ENCODE measurements at regions not wholly inside any gene's neighbourhood (a gene's known extent, or its start where the extent isn't known, plus 50 kb on each side); places are given as distances from the start of the nearest gene placed in this dataset.

DNA sequence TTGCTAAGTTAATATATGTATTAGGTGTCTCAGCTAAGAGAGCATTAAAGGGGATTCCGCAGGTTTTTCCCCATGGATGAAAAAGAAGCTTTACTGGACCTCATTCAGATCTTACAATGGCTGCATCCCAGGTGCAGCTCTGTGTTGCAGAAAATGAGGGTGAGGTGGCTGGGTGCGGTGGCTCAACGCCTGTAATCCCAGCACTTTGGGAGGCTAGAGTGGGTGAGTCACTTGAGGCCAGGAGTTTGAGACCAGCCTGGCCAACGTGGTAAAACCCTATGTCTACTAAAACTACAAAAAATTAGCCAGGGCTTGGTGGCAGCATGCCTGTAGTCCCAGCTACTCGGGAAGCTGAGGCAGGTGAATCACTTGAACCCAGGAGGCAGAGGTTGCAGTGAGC is 58.5 kb upstream of the MORC3 start:
- TF ChIP-seq POLR2AphosphoS5 (IDR thresholded peaks at IDR 0.05), result no peak
- TF ChIP-seq EP300 (conservative IDR thresholded peaks at IDR 0.05; ENCODE audit: poor library complexity, severe bottlenecking), result no peak
- TF ChIP-seq, protein P1, sequence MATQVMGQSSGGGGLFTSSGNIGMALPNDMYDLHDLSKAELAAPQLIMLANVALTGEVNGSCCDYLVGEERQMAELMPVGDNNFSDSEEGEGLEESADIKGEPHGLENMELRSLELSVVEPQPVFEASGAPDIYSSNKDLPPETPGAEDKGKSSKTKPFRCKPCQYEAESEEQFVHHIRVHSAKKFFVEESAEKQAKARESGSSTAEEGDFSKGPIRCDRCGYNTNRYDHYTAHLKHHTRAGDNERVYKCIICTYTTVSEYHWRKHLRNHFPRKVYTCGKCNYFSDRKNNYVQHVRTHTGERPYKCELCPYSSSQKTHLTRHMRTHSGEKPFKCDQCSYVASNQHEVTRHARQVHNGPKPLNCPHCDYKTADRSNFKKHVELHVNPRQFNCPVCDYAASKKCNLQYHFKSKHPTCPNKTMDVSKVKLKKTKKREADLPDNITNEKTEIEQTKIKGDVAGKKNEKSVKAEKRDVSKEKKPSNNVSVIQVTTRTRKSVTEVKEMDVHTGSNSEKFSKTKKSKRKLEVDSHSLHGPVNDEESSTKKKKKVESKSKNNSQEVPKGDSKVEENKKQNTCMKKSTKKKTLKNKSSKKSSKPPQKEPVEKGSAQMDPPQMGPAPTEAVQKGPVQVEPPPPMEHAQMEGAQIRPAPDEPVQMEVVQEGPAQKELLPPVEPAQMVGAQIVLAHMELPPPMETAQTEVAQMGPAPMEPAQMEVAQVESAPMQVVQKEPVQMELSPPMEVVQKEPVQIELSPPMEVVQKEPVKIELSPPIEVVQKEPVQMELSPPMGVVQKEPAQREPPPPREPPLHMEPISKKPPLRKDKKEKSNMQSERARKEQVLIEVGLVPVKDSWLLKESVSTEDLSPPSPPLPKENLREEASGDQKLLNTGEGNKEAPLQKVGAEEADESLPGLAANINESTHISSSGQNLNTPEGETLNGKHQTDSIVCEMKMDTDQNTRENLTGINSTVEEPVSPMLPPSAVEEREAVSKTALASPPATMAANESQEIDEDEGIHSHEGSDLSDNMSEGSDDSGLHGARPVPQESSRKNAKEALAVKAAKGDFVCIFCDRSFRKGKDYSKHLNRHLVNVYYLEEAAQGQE (IDR thresholded peaks at IDR 0.05; ENCODE audit: borderline replicate concordance), result no peak
- TF ChIP-seq SMC3 (conservative IDR thresholded peaks at IDR 0.05; ENCODE audit: poor library complexity), result no peak
- TF ChIP-seq TAF1 (IDR thresholded peaks at IDR 0.05; ENCODE audit: low read depth), result no peak
- TF ChIP-seq RAD21 (conservative IDR thresholded peaks at IDR 0.05), result no peak
- TF ChIP-seq, protein P2, sequence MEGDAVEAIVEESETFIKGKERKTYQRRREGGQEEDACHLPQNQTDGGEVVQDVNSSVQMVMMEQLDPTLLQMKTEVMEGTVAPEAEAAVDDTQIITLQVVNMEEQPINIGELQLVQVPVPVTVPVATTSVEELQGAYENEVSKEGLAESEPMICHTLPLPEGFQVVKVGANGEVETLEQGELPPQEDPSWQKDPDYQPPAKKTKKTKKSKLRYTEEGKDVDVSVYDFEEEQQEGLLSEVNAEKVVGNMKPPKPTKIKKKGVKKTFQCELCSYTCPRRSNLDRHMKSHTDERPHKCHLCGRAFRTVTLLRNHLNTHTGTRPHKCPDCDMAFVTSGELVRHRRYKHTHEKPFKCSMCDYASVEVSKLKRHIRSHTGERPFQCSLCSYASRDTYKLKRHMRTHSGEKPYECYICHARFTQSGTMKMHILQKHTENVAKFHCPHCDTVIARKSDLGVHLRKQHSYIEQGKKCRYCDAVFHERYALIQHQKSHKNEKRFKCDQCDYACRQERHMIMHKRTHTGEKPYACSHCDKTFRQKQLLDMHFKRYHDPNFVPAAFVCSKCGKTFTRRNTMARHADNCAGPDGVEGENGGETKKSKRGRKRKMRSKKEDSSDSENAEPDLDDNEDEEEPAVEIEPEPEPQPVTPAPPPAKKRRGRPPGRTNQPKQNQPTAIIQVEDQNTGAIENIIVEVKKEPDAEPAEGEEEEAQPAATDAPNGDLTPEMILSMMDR (IDR thresholded peaks at IDR 0.05; ENCODE audit: poor library complexity, severe bottlenecking), result no peak
- no peak for TF ChIP-seq EZH2 (IDR thresholded peaks at IDR 0.05; ENCODE audit: borderline replicate concordance, insufficient read depth, low read length, poor library complexity, severe bottlenecking)
- TF ChIP-seq MXI1 (conservative IDR thresholded peaks at IDR 0.05; ENCODE audit: poor library complexity, severe bottlenecking), result no peak
- Histone ChIP-seq H2AFZ (ENCODE audit: low read depth, low read length) (no peak overlapping the region), H3K9me3 (ENCODE audit: low read length) (no peaks in the 10 kb centered on the region), H3K9me2 (ENCODE audit: insufficient read depth, low read length) (no peaks in the 10 kb centered on the region), H4K20me1 (ENCODE audit: insufficient read depth) (no peaks in the 10 kb centered on the region), H3K79me2 (replicated peaks; ENCODE audit: insufficient read depth, low read length) (no peaks in the 10 kb centered on the region), H3K36me3 (ENCODE audit: insufficient read depth, low read length) (peaks cover 12% of the 10 kb centered on the region), H3K27me3 (ENCODE audit: insufficient read depth, low read depth, low read length) (no peaks in the 10 kb centered on the region), H3K4me2 (ENCODE audit: low read length) (no peak overlapping the region), H3K4me3 (ENCODE audit: low read length) (no peak overlapping the region), H3F3A (ENCODE audit: insufficient read depth, low read length, poor library complexity, severe bottlenecking) (no peaks in the 10 kb centered on the region), H3K27ac (ENCODE audit: low read length) (no peak overlapping the region), H3K9ac (ENCODE audit: low read length) (no peak overlapping the region)

DNA sequence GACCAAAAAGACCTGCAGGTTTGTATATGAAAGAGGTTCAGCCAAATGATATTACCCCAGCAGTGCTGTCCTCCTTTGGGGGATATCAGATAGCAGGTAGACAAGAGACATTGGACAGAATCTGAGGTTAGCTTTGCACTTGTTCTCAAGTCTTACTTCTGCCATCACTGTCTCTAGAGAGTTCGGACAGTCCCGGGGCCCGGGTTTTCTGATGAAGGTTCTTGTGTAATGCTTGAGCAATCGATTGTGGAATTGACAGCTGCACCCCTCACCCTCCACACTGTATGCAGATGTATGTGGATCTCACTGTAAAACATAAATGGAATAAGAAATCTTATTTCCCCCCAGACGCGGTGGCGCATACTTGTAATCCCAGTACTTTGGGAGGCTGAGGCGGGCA is 56.2 kb upstream of the MORC3 start:
- no peaks in the 10 kb centered on the region for H3K79me2 ChIP-seq (replicated peaks; ENCODE audit: insufficient read depth, low read length)
- no peak overlapping the region for H3K9ac ChIP-seq (ENCODE audit: low read length)
- TF ChIP-seq POLR2AphosphoS5 (IDR thresholded peaks at IDR 0.05) (no peak), RAD21 (conservative IDR thresholded peaks at IDR 0.05) (no peak), EZH2 (IDR thresholded peaks at IDR 0.05; ENCODE audit: borderline replicate concordance, insufficient read depth, low read length, poor library complexity, severe bottlenecking) (no peak), EP300 (conservative IDR thresholded peaks at IDR 0.05; ENCODE audit: poor library complexity, severe bottlenecking) (no peak), TAF1 (IDR thresholded peaks at IDR 0.05; ENCODE audit: low read depth) (no peak), SMC3 (conservative IDR thresholded peaks at IDR 0.05; ENCODE audit: poor library complexity) (no peak), MXI1 (conservative IDR thresholded peaks at IDR 0.05; ENCODE audit: poor library complexity, severe bottlenecking) (no peak)
- TF ChIP-seq, protein P1 (IDR thresholded peaks at IDR 0.05; ENCODE audit: borderline replicate concordance), result no peak
- TF ChIP-seq, protein P2 (IDR thresholded peaks at IDR 0.05; ENCODE audit: poor library complexity, severe bottlenecking), result no peak
- no peaks in the 10 kb centered on the region for H3K9me2 ChIP-seq (ENCODE audit: insufficient read depth, low read length)
- no peak overlapping the region for H3K4me3 ChIP-seq (ENCODE audit: low read length)
- no peaks in the 10 kb centered on the region for H3K27me3 ChIP-seq (ENCODE audit: insufficient read depth, low read depth, low read length)
- no peaks in the 10 kb centered on the region for H3F3A ChIP-seq (ENCODE audit: insufficient read depth, low read length, poor library complexity, severe bottlenecking)
- no peaks in the 10 kb centered on the region for H3K9me3 ChIP-seq (ENCODE audit: low read length)
- H4K20me1 ChIP-seq (ENCODE audit: insufficient read depth), result no peaks in the 10 kb centered on the region
- no peak overlapping the region for H3K4me2 ChIP-seq (ENCODE audit: low read length)
- H3K36me3 ChIP-seq (ENCODE audit: insufficient read depth, low read length), result peaks cover 13% of the 10 kb centered on the region
- H2AFZ ChIP-seq (ENCODE audit: low read depth, low read length), result no peak overlapping the region
- H3K27ac ChIP-seq (ENCODE audit: low read length), result no peak overlapping the region

Measured in neural cell (in vitro differentiated cells).